ENCODE measurements at regions not wholly inside any gene's neighbourhood (a gene's known extent, or its start where the extent isn't known, plus 50 kb on each side); places are given as distances from the start of the nearest gene placed in this dataset.

GRCh38 chrX:139204571-139204897 is 326.0 kb upstream of the F9 start:
- DNase-seq (ENCODE audit: low spot score): no peak
- H3K4me1 Mint-ChIP-seq (ENCODE audit: unreplicated experiment): peaks cover 16% of the 10 kb centered on the region
- peak overlapping the region; percentile 92 for H3K4me3 Mint-ChIP-seq (ENCODE audit: unreplicated experiment)
- H3K36me3 Mint-ChIP-seq (ENCODE audit: low read depth, unreplicated experiment): peaks cover 4% of the 10 kb centered on the region
- peak overlapping the region; percentile 81 for H3K27ac Mint-ChIP-seq (ENCODE audit: unreplicated experiment)
- peaks cover 6% of the 10 kb centered on the region for H3K27me3 Mint-ChIP-seq (ENCODE audit: unreplicated experiment)
- no peak for TF ChIP-seq CTCF (IDR thresholded peaks at IDR 0.05; ENCODE audit: unreplicated experiment)
- no peaks in the 10 kb centered on the region for H3K9me3 Mint-ChIP-seq (ENCODE audit: unreplicated experiment)

- Mint-ChIP-seq H3K27ac (ENCODE audit: unreplicated experiment) (no peak overlapping the region), H3K4me3 (ENCODE audit: unreplicated experiment) (peak overlapping the region; percentile 92), H3K36me3 (ENCODE audit: low read depth, unreplicated experiment) (peaks cover 8% of the 10 kb centered on the region), H3K9me3 (ENCODE audit: unreplicated experiment) (no peaks in the 10 kb centered on the region), H3K27me3 (ENCODE audit: unreplicated experiment) (peaks cover 6% of the 10 kb centered on the region), H3K4me1 (ENCODE audit: unreplicated experiment) (peaks cover 20% of the 10 kb centered on the region)
- DNase-seq (ENCODE audit: low spot score): peak; percentile 35
- TF ChIP-seq CTCF (IDR thresholded peaks at IDR 0.05; ENCODE audit: unreplicated experiment): no peak
These were observed 326.6 kb upstream of the F9 start for GRCh38 chrX:139203651-139204570.

DNA sequence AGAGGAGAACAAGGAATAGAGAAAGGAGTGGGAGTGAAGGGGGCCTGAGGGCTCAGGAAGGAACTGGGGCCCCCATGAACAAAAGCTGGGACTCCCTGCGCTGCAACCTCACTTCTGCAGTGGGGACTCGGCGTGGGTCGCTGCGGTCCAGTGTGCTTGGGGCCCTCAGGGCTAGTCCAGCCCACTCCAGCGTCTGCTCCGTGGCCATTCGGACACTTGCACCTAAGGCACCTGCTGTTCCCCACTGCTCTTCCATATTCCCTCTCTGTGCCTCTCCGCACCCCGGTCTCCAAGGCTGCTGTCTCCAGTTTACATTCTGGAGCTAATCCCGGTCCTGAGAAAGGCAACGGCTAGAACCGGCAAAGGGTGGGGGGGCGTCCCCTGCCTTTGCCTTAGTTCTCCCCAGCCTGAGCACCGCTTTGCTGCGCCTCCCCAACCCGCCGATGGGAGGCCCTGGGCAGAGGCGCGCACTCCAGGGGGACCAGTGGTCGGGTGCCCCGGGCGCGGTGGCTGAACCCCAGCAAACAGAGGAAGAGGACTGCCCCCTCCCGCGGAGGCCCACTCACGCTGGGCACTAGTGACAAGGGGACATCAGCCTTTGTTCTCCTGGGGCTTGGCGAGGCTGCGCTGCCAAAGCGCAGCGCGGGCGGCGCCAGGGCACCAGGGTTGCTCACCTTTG is 327.7 kb upstream of the F9 start:
- DNase-seq (ENCODE audit: low spot score): peak; percentile 26
- Mint-ChIP-seq H3K9me3 (ENCODE audit: unreplicated experiment) (no peaks in the 10 kb centered on the region), H3K36me3 (ENCODE audit: low read depth, unreplicated experiment) (peaks cover 8% of the 10 kb centered on the region), H3K27me3 (ENCODE audit: unreplicated experiment) (peaks cover 6% of the 10 kb centered on the region), H3K27ac (ENCODE audit: unreplicated experiment) (peak overlapping the region; percentile 52), H3K4me3 (ENCODE audit: unreplicated experiment) (peak overlapping the region; percentile 89), H3K4me1 (ENCODE audit: unreplicated experiment) (peaks cover 20% of the 10 kb centered on the region)
- TF ChIP-seq CTCF (IDR thresholded peaks at IDR 0.05; ENCODE audit: unreplicated experiment): no peak

DNA sequence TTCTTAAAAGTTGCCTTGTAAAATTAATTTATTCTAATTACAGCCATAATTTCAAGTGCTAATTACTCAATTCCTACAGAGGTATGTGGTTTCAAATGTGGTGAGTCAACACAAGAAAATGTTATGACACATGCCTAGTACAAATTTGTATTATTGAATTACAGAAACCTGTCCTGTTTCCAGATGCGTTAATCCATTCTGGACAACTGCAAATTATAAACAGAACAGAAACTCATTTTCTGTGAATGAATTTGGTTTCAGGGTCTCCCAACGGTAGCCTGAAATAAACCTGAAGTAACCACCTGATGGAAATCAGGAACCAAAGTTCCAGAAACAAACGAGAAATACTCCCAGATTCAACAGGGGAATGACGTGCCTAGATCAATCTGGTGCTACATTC is 328.6 kb upstream of the F9 start:
- TF ChIP-seq CTCF (IDR thresholded peaks at IDR 0.05; ENCODE audit: unreplicated experiment): no peak
- Mint-ChIP-seq H3K4me1 (ENCODE audit: unreplicated experiment) (peaks cover 20% of the 10 kb centered on the region), H3K36me3 (ENCODE audit: low read depth, unreplicated experiment) (peaks cover 8% of the 10 kb centered on the region), H3K4me3 (ENCODE audit: unreplicated experiment) (peak overlapping the region; percentile 89), H3K9me3 (ENCODE audit: unreplicated experiment) (no peaks in the 10 kb centered on the region), H3K27me3 (ENCODE audit: unreplicated experiment) (peaks cover 6% of the 10 kb centered on the region), H3K27ac (ENCODE audit: unreplicated experiment) (no peak overlapping the region)
- no peak for DNase-seq (ENCODE audit: low spot score)

GRCh38 chrX:139200793-139201192 is 329.7 kb upstream of the F9 start:
- Mint-ChIP-seq H3K27me3 (ENCODE audit: unreplicated experiment) (peaks cover 7% of the 10 kb centered on the region), H3K9me3 (ENCODE audit: unreplicated experiment) (no peaks in the 10 kb centered on the region), H3K4me3 (ENCODE audit: unreplicated experiment) (no peak overlapping the region), H3K4me1 (ENCODE audit: unreplicated experiment) (peaks cover 22% of the 10 kb centered on the region), H3K27ac (ENCODE audit: unreplicated experiment) (no peak overlapping the region), H3K36me3 (ENCODE audit: low read depth, unreplicated experiment) (peaks cover 8% of the 10 kb centered on the region)
- no peak for TF ChIP-seq CTCF (IDR thresholded peaks at IDR 0.05; ENCODE audit: unreplicated experiment)
- DNase-seq (ENCODE audit: low spot score): no peak
